GM10248 (cell line): ENCODE measurements at regions not wholly inside any gene's neighbourhood (a gene's known extent, or its start where the extent isn't known, plus 50 kb on each side); places are given as distances from the start of the nearest gene placed in this dataset.

Experiments
- CTCF ChIA-PET: fragments of 300-600 bp; sonication (Branson Sonifier 250); formaldehyde crosslinking; extraction: SDS; loops from one replicate; lab custom pipeline; 2021; ENCODE audit warnings: antibody characterized with exemption; lab: Yijun Ruan, JAX
- POLR2A ChIA-PET: fragments of 350-650 bp; sonication (Branson Sonifier 250); formaldehyde crosslinking; extraction: SDS; loops from one replicate; lab custom pipeline; 2020; ENCODE audit warnings: antibody characterized with exemption; lab: Yijun Ruan, JAX
- DNase-seq: peaks from one replicate; pipeline ENCODE4 v3.0.0; 2012; ENCODE audit errors: extremely low spot score
- CTCF ChIP-seq: IDR thresholded peaks from 2 replicates; pipeline ENCODE4 v1.5.1; 2012; ENCODE audit warnings: mild to moderate bottlenecking, low read depth; ENCODE audit errors: extremely low read depth, missing control alignments, control extremely low read depth

GRCh38 chr12:62106547-62107185 lies 153.5 kb upstream of the USP15 start:
- no peak for TF ChIP-seq CTCF
- CTCF ChIA-PET = no interaction called here
- no peak for DNase-seq
- POLR2A ChIA-PET = no interaction called here

GRCh38 chr12:62113366-62114011 lies 146.7 kb upstream of the USP15 start:
- ChIA-PET POLR2A (no interaction called here), CTCF (interaction anchor here (1.3 to 1.6 kb wide), 2 partner anchors 9 to 12 kb away, joined by 3 to 5 read pairs; no protein-coding TSS in a partner anchor)
- no peak for TF ChIP-seq CTCF
- no peak for DNase-seq

- TF ChIP-seq CTCF = no peak
- DNase-seq = no peak
- ChIA-PET CTCF (no interaction called here), POLR2A (no interaction called here)
Observed at GRCh38 chr12:62116986-62117385, 143.2 kb upstream of the USP15 start.

GRCh38 chr12:62123721-62124203 lies 136.4 kb upstream of the USP15 start:
- POLR2A ChIA-PET = no interaction called here
- peak; percentile 16 for DNase-seq
- peak; percentile 68 for TF ChIP-seq CTCF
- CTCF ChIA-PET = interaction anchor here (0.7 to 2.9 kb wide), 8 partner anchors 8 to 60 kb away, joined by 3 to 14 read pairs (median 4); no protein-coding TSS in a partner anchor

- ChIA-PET POLR2A (no interaction called here), CTCF (no interaction called here)
- TF ChIP-seq CTCF = no peak
- DNase-seq = no peak
Observed at GRCh38 chr12:62127516-62127915, 132.7 kb upstream of the USP15 start.

GRCh38 chr12:62128175-62128975 lies 131.8 kb upstream of the USP15 start:
- ChIA-PET POLR2A (no interaction called here), CTCF (interaction anchor here (0.9 to 1.2 kb wide), 2 partner anchors 9 kb away, joined by 3 to 4 read pairs; no protein-coding TSS in a partner anchor)
- TF ChIP-seq CTCF = no peak
- DNase-seq = no peak
